HG03108 (cell line): ENCODE measurements at regions not wholly inside any gene's neighbourhood (a gene's known extent, or its start where the extent isn't known, plus 50 kb on each side); places are given as distances from the start of the nearest gene placed in this dataset.

Experiments
- ATAC-seq: cut with Tn5 transposase; IDR thresholded peaks from one replicate; pipeline ENCODE4 v1.9.1; 2021; ENCODE audit warnings: moderate library complexity; ENCODE audit not compliant: unreplicated experiment

DNA sequence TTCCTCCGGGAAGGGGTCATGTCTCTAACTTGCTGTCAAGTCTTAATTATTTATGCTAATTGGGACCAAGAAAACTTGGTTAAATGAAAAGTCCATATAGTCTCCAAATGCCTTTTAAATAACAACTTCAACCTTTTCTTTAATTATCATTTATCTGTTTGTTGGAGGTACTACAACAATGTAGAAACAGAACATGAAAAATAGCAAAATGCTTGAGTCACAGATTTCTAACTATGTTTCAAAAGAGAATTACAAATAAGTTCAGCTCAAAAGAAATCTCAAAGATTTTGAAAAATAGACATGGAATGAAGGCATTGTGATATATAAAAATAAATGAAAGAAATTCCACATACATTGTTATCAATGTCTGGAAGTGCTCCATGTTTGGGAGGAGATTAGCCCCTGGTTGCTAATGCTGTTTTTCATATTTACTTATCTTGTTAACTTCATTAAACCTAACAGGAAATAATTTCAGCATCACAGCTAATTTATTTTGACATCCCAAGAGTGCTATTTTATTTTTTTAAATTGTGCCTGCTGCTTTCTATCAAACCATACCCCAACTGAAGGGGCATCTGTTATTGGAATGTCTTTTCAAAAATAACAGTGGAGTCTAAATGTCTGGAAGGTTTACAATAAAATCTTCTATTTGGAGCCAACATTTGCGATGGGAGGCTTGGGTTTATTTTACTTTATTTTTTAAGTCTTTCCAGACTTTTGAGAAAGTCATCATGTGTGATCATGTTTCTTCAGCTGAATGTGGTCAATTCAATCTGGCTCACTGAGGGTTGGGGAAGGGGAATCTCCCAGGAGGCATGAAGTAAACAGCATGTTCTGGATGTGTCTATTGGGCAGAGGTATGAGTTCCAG, 53.1 kb upstream of the ANKRD55 start:
- no peak for ATAC-seq

DNA sequence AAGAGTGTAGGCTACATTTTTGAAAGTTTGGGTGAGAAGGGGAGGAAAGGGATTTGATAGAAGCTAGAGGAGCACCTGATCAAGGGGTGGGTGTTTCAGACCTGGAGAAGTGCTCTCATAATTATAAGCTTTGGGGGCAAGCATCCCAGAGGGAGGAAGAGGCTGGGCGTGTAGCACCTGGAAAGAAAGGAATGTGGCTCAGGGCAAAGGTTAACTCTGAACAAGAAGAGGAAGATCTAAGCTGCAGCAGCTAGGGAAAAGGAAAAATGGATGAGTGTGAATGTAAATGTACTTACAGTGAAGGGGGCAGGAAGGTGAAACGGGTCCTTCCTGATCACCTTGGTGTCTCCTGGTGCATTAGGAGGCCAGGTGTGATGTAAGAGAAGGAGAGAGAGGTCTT, 49.8 kb upstream of the ANKRD55 start:
- ATAC-seq = no peak
